GM23338 (cell line): ENCODE measurements at regions not wholly inside any gene's neighbourhood (a gene's known extent, or its start where the extent isn't known, plus 50 kb on each side); places are given as distances from the start of the nearest gene placed in this dataset.

Experiments
- ATAC-seq: fragments of 200-7000 bp; cut with Tn5 transposase; 3 replicates; pipeline ENCODE4 v1.9.1; 2020
- DNase-seq: peaks from one replicate; pipeline ENCODE4 v3.0.0-alpha.2; 2015; ENCODE audit warnings: low spot score
- H2AFZ ChIP-seq: fragments of 200-600 bp; sonication (generic); 2 replicates; pipeline ENCODE4 v1.8.0; 2016; ENCODE audit warnings: antibody characterized with exemption, mild to moderate bottlenecking, moderate library complexity
- H3F3A ChIP-seq: fragments of 200-600 bp; sonication (generic); replicated peaks from 2 replicates; pipeline ENCODE4 v1.8.0; 2017; ENCODE audit warnings: antibody characterized with exemption, mixed run types, low read depth
- H3K27ac ChIP-seq: fragments of 200-600 bp; sonication (generic); 2 replicates; pipeline ENCODE4 v1.6.1; 2016; ENCODE audit warnings: low read depth
- H3K27me3 ChIP-seq: fragments of 200-600 bp; sonication (generic); 2 replicates; pipeline ENCODE4 v1.8.0; 2016; ENCODE audit warnings: mild to moderate bottlenecking, mixed run types, moderate library complexity; ENCODE audit not compliant: insufficient read depth
- H3K36me3 ChIP-seq: fragments of 200-600 bp; sonication (generic); 2 replicates; pipeline ENCODE4 v1.8.0; 2016; ENCODE audit warnings: mild to moderate bottlenecking; ENCODE audit not compliant: insufficient read depth
- H3K4me1 ChIP-seq: fragments of 200-600 bp; sonication (generic); 2 replicates; pipeline ENCODE4 v1.8.0; 2016; ENCODE audit warnings: mild to moderate bottlenecking, moderate library complexity; ENCODE audit not compliant: insufficient read depth
- H3K4me2 ChIP-seq: fragments of 200-600 bp; sonication (generic); 2 replicates; pipeline ENCODE4 v1.7.1; 2017; ENCODE audit warnings: mixed run types
- H3K4me3 ChIP-seq: fragments of 200-600 bp; sonication (generic); 2 replicates; pipeline ENCODE4 v1.6.1; 2016; ENCODE audit warnings: mixed run types
- H3K79me2 ChIP-seq: fragments of 200-600 bp; sonication (generic); replicated peaks from 2 replicates; pipeline ENCODE4 v1.8.0; 2017; ENCODE audit warnings: mild to moderate bottlenecking; ENCODE audit not compliant: insufficient read depth
- H3K9me2 ChIP-seq: fragments of 200-600 bp; sonication (generic); 2 replicates; pipeline ENCODE4 v1.8.0; 2017; ENCODE audit not compliant: insufficient read depth
- H4K20me1 ChIP-seq: fragments of 200-600 bp; sonication (generic); replicated peaks from 2 replicates; pipeline ENCODE4 v1.8.0; 2017; ENCODE audit warnings: mild to moderate bottlenecking; ENCODE audit not compliant: insufficient read depth
- H3K27ac Mint-ChIP-seq: 2 replicates; pipeline ENCODE4 v1.8.0; 2020; ENCODE audit warnings: inconsistent platforms, mild to moderate bottlenecking, moderate library complexity, mixed read lengths
- H3K27me3 Mint-ChIP-seq: 3 replicates; pipeline ENCODE4 v1.8.0; 2022; ENCODE audit warnings: low read depth, mild to moderate bottlenecking, moderate library complexity, mixed read lengths, inconsistent platforms; ENCODE audit not compliant: insufficient read depth, poor library complexity
- H3K36me3 Mint-ChIP-seq: 3 replicates; pipeline ENCODE4 v1.8.0; 2021; ENCODE audit warnings: low read depth, mild to moderate bottlenecking, inconsistent platforms, moderate library complexity, mixed read lengths
- H3K4me1 Mint-ChIP-seq: 3 replicates; pipeline ENCODE4 v1.8.0; 2020; ENCODE audit warnings: mild to moderate bottlenecking, inconsistent platforms, mixed read lengths
- H3K4me3 Mint-ChIP-seq: 3 replicates; pipeline ENCODE4 v1.8.0; 2021; ENCODE audit warnings: moderate library complexity, mild to moderate bottlenecking, inconsistent platforms, mixed read lengths
- H3K9me3 Mint-ChIP-seq: 3 replicates; pipeline ENCODE4 v1.8.0; 2020; ENCODE audit warnings: moderate library complexity, mild to moderate bottlenecking, inconsistent platforms, mixed read lengths
- CREB1 ChIP-seq: fragments of 250-450 bp; sonication (Bioruptor Pico); IDR thresholded peaks from 2 replicates; pipeline ENCODE4 v1.5.0; 2020; ENCODE audit warnings: low read depth, mild to moderate bottlenecking, moderate library complexity
- NANOG ChIP-seq: IDR thresholded peaks from 2 replicates; pipeline ENCODE4 v1.6.1; 2016; ENCODE audit warnings: antibody characterized with exemption, borderline replicate concordance
- POLR2AphosphoS5 ChIP-seq: IDR thresholded peaks from 2 replicates; pipeline ENCODE4 v1.6.1; 2016; ENCODE audit warnings: antibody characterized with exemption, low read depth
- TF ChIP-seq, protein P1 (sequence below), 2 experiments: fragments of 200-600 bp in 1 of 2; sonication (generic) in 1 of 2; conservative IDR thresholded peaks; 2 replicates each; pipeline versions ENCODE4 v1.5.1 to v1.6.1; 2016 to 2017; ENCODE audit warnings: antibody characterized with exemption in 2 of 2, low read depth in 2 of 2, mild to moderate bottlenecking in 2 of 2, moderate library complexity in 1 of 2
- TF ChIP-seq, protein P2 (sequence below): fragments of 250-450 bp; sonication (Bioruptor Pico); IDR thresholded peaks from 2 replicates; pipeline ENCODE4 v1.5.0; 2020; ENCODE audit warnings: mild to moderate bottlenecking, moderate library complexity

DNA sequence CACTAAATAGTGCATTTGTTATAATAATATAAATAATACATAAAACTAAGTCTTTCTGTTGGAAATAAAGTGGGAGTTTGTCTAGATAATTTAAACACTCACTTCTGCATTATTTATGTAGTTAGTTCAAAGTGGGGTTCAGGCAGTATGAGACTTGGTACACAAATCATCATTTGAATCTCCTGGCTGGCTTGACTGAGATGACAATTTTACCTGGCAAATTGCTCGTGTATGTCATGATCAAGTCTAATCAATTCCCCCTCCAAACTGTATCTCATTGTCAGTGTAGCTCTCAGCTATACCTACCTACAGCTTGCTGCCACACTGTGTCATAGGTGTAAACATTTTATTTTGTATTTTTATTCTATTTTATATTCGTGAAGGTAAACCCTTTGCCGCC is 563.4 kb upstream of the TENM3 start:
- H3K27me3 Mint-ChIP-seq = no peaks in the 10 kb centered on the region
- DNase-seq (no peak), ATAC-seq (no peak)
- no peak overlapping the region for H3K4me3 Mint-ChIP-seq
- Histone ChIP-seq H3F3A (no peaks in the 10 kb centered on the region), H3K36me3 (no peaks in the 10 kb centered on the region), H3K4me2 (no peak overlapping the region), H3K4me1 (no peaks in the 10 kb centered on the region), H3K4me3 (no peak overlapping the region), H3K79me2 (no peaks in the 10 kb centered on the region), H4K20me1 (no peaks in the 10 kb centered on the region), H3K27ac (no peak overlapping the region), H2AFZ (no peak overlapping the region), H3K27me3 (no peaks in the 10 kb centered on the region), H3K9me2 (no peaks in the 10 kb centered on the region)
- TF ChIP-seq, protein P1, sequence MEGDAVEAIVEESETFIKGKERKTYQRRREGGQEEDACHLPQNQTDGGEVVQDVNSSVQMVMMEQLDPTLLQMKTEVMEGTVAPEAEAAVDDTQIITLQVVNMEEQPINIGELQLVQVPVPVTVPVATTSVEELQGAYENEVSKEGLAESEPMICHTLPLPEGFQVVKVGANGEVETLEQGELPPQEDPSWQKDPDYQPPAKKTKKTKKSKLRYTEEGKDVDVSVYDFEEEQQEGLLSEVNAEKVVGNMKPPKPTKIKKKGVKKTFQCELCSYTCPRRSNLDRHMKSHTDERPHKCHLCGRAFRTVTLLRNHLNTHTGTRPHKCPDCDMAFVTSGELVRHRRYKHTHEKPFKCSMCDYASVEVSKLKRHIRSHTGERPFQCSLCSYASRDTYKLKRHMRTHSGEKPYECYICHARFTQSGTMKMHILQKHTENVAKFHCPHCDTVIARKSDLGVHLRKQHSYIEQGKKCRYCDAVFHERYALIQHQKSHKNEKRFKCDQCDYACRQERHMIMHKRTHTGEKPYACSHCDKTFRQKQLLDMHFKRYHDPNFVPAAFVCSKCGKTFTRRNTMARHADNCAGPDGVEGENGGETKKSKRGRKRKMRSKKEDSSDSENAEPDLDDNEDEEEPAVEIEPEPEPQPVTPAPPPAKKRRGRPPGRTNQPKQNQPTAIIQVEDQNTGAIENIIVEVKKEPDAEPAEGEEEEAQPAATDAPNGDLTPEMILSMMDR (conservative IDR thresholded peaks at IDR 0.05; ENCODE audit: low read depth in 2 of 2) = no peak
- TF ChIP-seq, protein P2, sequence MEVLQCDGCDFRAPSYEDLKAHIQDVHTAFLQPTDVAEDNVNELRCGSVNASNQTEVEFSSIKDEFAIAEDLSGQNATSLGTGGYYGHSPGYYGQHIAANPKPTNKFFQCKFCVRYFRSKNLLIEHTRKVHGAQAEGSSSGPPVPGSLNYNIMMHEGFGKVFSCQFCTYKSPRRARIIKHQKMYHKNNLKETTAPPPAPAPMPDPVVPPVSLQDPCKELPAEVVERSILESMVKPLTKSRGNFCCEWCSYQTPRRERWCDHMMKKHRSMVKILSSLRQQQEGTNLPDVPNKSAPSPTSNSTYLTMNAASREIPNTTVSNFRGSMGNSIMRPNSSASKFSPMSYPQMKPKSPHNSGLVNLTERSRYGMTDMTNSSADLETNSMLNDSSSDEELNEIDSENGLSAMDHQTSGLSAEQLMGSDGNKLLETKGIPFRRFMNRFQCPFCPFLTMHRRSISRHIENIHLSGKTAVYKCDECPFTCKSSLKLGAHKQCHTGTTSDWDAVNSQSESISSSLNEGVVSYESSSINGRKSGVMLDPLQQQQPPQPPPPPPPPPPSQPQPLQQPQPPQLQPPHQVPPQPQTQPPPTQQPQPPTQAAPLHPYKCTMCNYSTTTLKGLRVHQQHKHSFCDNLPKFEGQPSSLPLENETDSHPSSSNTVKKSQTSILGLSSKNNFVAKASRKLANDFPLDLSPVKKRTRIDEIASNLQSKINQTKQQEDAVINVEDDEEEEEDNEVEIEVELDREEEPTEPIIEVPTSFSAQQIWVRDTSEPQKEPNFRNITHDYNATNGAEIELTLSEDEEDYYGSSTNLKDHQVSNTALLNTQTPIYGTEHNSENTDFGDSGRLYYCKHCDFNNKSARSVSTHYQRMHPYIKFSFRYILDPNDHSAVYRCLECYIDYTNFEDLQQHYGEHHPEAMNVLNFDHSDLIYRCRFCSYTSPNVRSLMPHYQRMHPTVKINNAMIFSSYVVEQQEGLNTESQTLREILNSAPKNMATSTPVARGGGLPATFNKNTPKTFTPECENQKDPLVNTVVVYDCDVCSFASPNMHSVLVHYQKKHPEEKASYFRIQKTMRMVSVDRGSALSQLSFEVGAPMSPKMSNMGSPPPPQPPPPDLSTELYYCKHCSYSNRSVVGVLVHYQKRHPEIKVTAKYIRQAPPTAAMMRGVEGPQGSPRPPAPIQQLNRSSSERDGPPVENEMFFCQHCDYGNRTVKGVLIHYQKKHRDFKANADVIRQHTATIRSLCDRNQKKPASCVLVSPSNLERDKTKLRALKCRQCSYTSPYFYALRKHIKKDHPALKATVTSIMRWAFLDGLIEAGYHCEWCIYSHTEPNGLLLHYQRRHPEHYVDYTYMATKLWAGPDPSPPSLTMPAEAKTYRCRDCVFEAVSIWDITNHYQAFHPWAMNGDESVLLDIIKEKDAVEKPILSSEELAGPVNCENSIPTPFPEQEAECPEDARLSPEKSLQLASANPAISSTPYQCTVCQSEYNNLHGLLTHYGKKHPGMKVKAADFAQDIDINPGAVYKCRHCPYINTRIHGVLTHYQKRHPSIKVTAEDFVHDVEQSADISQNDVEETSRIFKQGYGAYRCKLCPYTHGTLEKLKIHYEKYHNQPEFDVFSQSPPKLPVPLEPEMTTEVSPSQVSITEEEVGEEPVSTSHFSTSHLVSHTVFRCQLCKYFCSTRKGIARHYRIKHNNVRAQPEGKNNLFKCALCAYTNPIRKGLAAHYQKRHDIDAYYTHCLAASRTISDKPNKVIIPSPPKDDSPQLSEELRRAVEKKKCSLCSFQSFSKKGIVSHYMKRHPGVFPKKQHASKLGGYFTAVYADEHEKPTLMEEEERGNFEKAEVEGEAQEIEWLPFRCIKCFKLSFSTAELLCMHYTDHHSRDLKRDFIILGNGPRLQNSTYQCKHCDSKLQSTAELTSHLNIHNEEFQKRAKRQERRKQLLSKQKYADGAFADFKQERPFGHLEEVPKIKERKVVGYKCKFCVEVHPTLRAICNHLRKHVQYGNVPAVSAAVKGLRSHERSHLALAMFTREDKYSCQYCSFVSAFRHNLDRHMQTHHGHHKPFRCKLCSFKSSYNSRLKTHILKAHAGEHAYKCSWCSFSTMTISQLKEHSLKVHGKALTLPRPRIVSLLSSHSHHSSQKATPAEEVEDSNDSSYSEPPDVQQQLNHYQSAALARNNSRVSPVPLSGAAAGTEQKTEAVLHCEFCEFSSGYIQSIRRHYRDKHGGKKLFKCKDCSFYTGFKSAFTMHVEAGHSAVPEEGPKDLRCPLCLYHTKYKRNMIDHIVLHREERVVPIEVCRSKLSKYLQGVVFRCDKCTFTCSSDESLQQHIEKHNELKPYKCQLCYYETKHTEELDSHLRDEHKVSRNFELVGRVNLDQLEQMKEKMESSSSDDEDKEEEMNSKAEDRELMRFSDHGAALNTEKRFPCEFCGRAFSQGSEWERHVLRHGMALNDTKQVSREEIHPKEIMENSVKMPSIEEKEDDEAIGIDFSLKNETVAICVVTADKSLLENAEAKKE = no peak
- TF ChIP-seq POLR2AphosphoS5 = no peak
- no peak for TF ChIP-seq NANOG
- TF ChIP-seq CREB1 (CRISPR knock-in tag) = no peak
- H3K27ac Mint-ChIP-seq = no peak overlapping the region
- H3K4me1 Mint-ChIP-seq = no peaks in the 10 kb centered on the region
- H3K9me3 Mint-ChIP-seq = no peaks in the 10 kb centered on the region
- H3K36me3 Mint-ChIP-seq = no peaks in the 10 kb centered on the region
